ENCODE measurements at regions not wholly inside any gene's neighbourhood (a gene's known extent, or its start where the extent isn't known, plus 50 kb on each side); places are given as distances from the start of the nearest gene placed in this dataset.

- DNase-seq (ENCODE audit: low spot score): no peak
- H3K27ac Mint-ChIP-seq (ENCODE audit: unreplicated experiment): no peak overlapping the region
- no peaks in the 10 kb centered on the region for H3K36me3 Mint-ChIP-seq (ENCODE audit: low read depth, unreplicated experiment)
- no peaks in the 10 kb centered on the region for H3K4me1 Mint-ChIP-seq (ENCODE audit: unreplicated experiment)
- no peak overlapping the region for H3K4me3 Mint-ChIP-seq (ENCODE audit: unreplicated experiment)
- no peak for TF ChIP-seq CTCF (IDR thresholded peaks at IDR 0.05; ENCODE audit: unreplicated experiment)
- H3K9me3 Mint-ChIP-seq (ENCODE audit: unreplicated experiment): no peaks in the 10 kb centered on the region
- no peaks in the 10 kb centered on the region for H3K27me3 Mint-ChIP-seq (ENCODE audit: unreplicated experiment)
Observed at GRCh38 chr4:181950372-181951127, 292.7 kb upstream of the TENM3 start.

GRCh38 chr4:181951265-181951664, 291.9 kb upstream of the TENM3 start:
- Mint-ChIP-seq H3K27me3 (ENCODE audit: unreplicated experiment) (no peaks in the 10 kb centered on the region), H3K4me1 (ENCODE audit: unreplicated experiment) (no peaks in the 10 kb centered on the region), H3K9me3 (ENCODE audit: unreplicated experiment) (no peaks in the 10 kb centered on the region), H3K4me3 (ENCODE audit: unreplicated experiment) (no peak overlapping the region), H3K36me3 (ENCODE audit: low read depth, unreplicated experiment) (no peaks in the 10 kb centered on the region), H3K27ac (ENCODE audit: unreplicated experiment) (no peak overlapping the region)
- no peak for DNase-seq (ENCODE audit: low spot score)
- TF ChIP-seq CTCF (IDR thresholded peaks at IDR 0.05; ENCODE audit: unreplicated experiment): no peak

GRCh38 chr4:181952478-181952877, 290.7 kb upstream of the TENM3 start:
- no peak overlapping the region for H3K27ac Mint-ChIP-seq (ENCODE audit: unreplicated experiment)
- no peak for DNase-seq (ENCODE audit: low spot score)
- H3K4me3 Mint-ChIP-seq (ENCODE audit: unreplicated experiment): no peak overlapping the region
- TF ChIP-seq CTCF (IDR thresholded peaks at IDR 0.05; ENCODE audit: unreplicated experiment): no peak
- no peaks in the 10 kb centered on the region for H3K36me3 Mint-ChIP-seq (ENCODE audit: low read depth, unreplicated experiment)
- no peaks in the 10 kb centered on the region for H3K27me3 Mint-ChIP-seq (ENCODE audit: unreplicated experiment)
- no peaks in the 10 kb centered on the region for H3K9me3 Mint-ChIP-seq (ENCODE audit: unreplicated experiment)
- no peaks in the 10 kb centered on the region for H3K4me1 Mint-ChIP-seq (ENCODE audit: unreplicated experiment)

DNA sequence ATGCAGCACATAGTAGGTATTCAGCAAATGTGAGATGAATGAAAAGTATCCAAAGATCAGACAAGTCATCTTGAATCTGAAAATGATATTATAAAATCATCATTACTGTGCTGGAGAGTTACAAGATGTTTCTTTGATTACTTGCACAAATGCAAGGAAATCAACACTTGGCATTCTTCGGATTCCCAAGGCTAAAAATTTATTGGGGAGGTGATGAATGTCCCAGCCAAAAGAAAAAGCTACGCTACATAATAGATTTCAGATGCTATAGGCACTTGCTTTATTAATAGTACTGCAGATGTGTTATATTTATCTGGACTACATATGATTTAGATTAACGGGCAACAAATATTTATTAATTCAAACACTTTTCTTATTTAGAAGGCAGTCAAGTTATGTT, 286.7 kb upstream of the TENM3 start:
- no peaks in the 10 kb centered on the region for H3K9me3 Mint-ChIP-seq (ENCODE audit: unreplicated experiment)
- H3K4me1 Mint-ChIP-seq (ENCODE audit: unreplicated experiment): no peaks in the 10 kb centered on the region
- H3K27ac Mint-ChIP-seq (ENCODE audit: unreplicated experiment): no peak overlapping the region
- no peak for TF ChIP-seq CTCF (IDR thresholded peaks at IDR 0.05; ENCODE audit: unreplicated experiment)
- DNase-seq (ENCODE audit: low spot score): no peak
- H3K4me3 Mint-ChIP-seq (ENCODE audit: unreplicated experiment): no peak overlapping the region
- no peaks in the 10 kb centered on the region for H3K27me3 Mint-ChIP-seq (ENCODE audit: unreplicated experiment)
- no peaks in the 10 kb centered on the region for H3K36me3 Mint-ChIP-seq (ENCODE audit: low read depth, unreplicated experiment)

- Mint-ChIP-seq H3K9me3 (ENCODE audit: unreplicated experiment) (no peaks in the 10 kb centered on the region), H3K36me3 (ENCODE audit: low read depth, unreplicated experiment) (no peaks in the 10 kb centered on the region), H3K4me1 (ENCODE audit: unreplicated experiment) (no peaks in the 10 kb centered on the region), H3K27me3 (ENCODE audit: unreplicated experiment) (no peaks in the 10 kb centered on the region), H3K27ac (ENCODE audit: unreplicated experiment) (no peak overlapping the region), H3K4me3 (ENCODE audit: unreplicated experiment) (no peak overlapping the region)
- TF ChIP-seq CTCF (IDR thresholded peaks at IDR 0.05; ENCODE audit: unreplicated experiment): no peak
- DNase-seq (ENCODE audit: low spot score): no peak
Observed at GRCh38 chr4:181957088-181957487, 286.1 kb upstream of the TENM3 start.

Data from endothelial cell (in vitro differentiated cells).